ENCODE measurements at regions not wholly inside any gene's neighbourhood (a gene's known extent, or its start where the extent isn't known, plus 50 kb on each side); places are given as distances from the start of the nearest gene placed in this dataset.
A peak's percentile ranks its signal among the peaks of the same experiment; 100 is the strongest.

DNA sequence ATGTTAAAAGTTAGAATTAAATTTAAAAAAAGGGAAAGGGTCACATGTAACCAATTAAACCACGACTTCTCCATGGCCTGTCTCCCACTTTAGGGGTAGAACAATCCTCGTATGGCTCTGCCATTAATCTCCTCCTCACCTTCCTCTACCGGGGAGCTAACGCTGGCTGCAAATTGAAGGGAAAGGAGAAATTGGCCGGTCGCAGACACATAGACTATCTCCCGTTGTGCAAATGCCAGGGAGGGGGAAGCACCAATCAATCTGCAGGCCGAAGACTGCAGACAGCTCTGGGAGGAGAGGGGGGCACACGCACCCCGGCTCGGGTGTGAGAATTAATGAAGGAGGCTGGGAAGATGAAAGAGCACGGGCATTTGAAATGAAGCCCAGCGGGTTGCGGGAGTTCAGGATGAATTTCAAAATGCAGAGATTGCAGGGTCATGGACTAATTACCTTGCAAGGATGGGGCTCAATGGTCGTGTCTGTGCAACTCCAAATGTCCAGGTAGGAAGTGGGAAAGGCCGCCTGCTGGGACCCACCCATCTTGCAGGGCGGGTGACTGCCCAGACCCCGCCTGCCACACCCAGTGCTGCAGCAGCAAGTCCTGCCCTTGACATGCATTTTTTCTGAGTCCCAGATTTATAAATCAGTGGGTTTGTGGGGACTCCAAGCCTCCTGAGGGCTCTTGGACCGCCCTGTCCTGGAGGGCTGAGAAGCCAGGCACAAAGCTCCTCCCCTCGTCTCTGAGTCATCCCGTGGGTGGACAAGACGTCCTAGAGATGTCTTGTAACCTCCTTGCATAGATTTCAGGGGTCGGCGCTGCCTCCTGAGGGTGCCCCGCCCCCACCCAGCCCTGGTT, 534.2 kb downstream of the TBC1D22A start:
- Histone ChIP-seq H3K4me1 (no peaks in the 10 kb centered on the region), H3K36me3 (ENCODE audit: insufficient read depth in 1 of 2, low read depth in 1 of 2) (no peaks in the 10 kb centered on the region), H3K9me3 (no peaks in the 10 kb centered on the region), H3K27ac (no peak overlapping the region), H3K27me3 (ENCODE audit: insufficient read depth in 3 of 3, low read length in 2 of 3) (peaks cover 0 to 4% (median 3%) of the 10 kb centered on the region in 3 donors), H3K4me3 (no peak overlapping the region)
- no peak for DNase-seq
- no peak for ATAC-seq
- intact Hi-C loops (cut with DNase I): no loop called here
- WGBS, 3 donors: 50 to 67% (median 61%) methylated on average over 25 of the region's 25 CpGs
- TF ChIP-seq, protein P1, sequence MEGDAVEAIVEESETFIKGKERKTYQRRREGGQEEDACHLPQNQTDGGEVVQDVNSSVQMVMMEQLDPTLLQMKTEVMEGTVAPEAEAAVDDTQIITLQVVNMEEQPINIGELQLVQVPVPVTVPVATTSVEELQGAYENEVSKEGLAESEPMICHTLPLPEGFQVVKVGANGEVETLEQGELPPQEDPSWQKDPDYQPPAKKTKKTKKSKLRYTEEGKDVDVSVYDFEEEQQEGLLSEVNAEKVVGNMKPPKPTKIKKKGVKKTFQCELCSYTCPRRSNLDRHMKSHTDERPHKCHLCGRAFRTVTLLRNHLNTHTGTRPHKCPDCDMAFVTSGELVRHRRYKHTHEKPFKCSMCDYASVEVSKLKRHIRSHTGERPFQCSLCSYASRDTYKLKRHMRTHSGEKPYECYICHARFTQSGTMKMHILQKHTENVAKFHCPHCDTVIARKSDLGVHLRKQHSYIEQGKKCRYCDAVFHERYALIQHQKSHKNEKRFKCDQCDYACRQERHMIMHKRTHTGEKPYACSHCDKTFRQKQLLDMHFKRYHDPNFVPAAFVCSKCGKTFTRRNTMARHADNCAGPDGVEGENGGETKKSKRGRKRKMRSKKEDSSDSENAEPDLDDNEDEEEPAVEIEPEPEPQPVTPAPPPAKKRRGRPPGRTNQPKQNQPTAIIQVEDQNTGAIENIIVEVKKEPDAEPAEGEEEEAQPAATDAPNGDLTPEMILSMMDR (IDR thresholded peaks at IDR 0.05): no peak

DNA sequence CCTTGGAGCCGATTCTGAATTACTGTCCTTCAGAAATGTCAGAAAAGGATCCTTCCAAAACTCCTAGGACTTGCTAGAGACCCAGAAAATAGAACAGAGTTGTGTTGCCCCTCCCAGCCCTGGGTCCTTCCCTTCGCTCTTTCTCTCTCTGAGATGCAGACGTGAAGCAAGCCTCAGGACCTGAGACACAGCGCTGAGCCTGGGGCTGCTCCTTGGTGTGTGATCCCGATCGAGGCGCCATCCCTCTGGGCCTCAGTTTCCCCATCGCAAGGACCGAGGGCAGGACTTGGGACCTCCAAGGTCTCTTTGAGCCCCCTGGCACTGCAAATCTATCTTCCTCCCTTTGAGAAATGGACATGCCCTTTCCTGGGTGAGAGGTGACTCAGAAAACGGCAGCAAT, 533.5 kb downstream of the TBC1D22A start:
- DNase-seq (no peak), ATAC-seq (no peak)
- no peak overlapping the region for H3K27ac ChIP-seq
- H3K4me1 ChIP-seq: no peaks in the 10 kb centered on the region
- intact Hi-C loops (cut with DNase I): no loop called here
- H3K27me3 ChIP-seq (ENCODE audit: insufficient read depth in 3 of 3, low read length in 2 of 3): peaks cover 0 to 4% (median 3%) of the 10 kb centered on the region in 3 donors
- no peaks in the 10 kb centered on the region for H3K9me3 ChIP-seq
- WGBS, 3 donors: 78 to 85% (median 80%) methylated on average over 10 of the region's 10 CpGs
- H3K36me3 ChIP-seq (ENCODE audit: insufficient read depth in 1 of 2, low read depth in 1 of 2): no peaks in the 10 kb centered on the region
- TF ChIP-seq, protein P1 (IDR thresholded peaks at IDR 0.05): no peak
- H3K4me3 ChIP-seq: no peak overlapping the region

DNA sequence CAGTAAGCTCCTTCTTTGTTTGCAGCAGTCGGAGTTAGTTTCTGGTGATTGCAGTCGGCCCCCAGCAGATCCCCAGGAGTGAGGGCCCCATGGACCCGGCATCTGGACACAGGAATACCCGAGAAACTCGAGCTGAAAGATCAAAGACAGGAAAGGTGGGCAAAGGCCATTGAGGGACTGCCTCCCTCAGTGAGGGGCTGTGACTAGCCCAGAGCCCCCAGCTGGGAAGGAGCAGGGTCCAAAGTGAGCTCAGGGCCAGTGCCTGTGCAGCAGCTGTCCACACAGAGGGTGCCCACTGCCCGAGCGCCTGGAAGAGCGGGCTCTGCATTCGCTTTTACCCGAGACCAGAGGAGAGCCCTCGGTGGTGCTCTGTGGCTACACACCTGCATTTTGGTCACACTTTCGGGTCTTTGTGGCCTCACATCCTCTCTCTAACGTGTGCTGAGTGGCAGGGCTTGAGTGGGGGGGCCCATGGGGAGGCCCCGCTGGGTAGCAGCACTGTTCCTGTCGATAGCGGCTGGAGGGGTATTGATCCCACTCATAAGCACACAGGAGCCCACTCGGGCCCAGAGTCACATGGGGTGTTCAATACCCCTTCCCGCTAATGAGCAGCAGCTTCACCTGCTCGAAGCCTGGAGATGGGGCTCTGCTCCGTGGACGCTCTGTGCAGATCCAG, 532.9 kb downstream of the TBC1D22A start:
- Histone ChIP-seq H3K4me1 (no peaks in the 10 kb centered on the region), H3K27me3 (ENCODE audit: insufficient read depth in 3 of 3, low read length in 2 of 3) (peaks cover 0 to 4% (median 3%) of the 10 kb centered on the region in 3 donors), H3K9me3 (no peaks in the 10 kb centered on the region), H3K27ac (no peak overlapping the region), H3K4me3 (no peak overlapping the region), H3K36me3 (ENCODE audit: insufficient read depth in 1 of 2, low read depth in 1 of 2) (no peaks in the 10 kb centered on the region)
- 77 to 82% (median 80%) methylated on average over 21 of the region's 21 CpGs for whole genome bisulfite sequencing, 3 donors
- intact Hi-C loops (cut with DNase I): no loop called here
- DNase-seq (no peak), ATAC-seq (no peak)
- TF ChIP-seq, protein P1 (IDR thresholded peaks at IDR 0.05): no peak

DNA sequence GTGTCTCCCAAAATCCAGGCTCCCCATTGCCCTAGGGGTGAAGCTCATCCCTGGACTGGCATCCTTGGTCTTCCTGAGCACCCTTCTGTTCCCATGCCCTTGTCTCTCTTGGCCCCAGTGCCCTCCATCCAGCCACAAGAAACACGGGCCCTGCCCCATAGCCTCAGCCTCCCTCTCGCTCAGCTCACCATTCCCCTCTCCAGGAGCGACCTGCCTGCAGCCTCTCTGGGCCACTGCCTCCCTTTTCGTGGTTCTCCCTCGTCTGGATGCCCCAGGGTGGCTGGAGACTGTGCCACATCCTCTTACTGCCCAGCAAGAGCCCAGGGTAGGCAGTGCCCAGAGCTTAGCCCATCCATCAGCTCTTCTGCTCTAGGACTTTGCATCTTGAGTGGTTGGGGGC, 532.1 kb downstream of the TBC1D22A start:
- DNase-seq (peak in 1 of 2 donors; percentile 38), ATAC-seq (no peak)
- WGBS, 3 donors: 80 to 87% (median 85%) methylated on average over 5 of the region's 5 CpGs
- TF ChIP-seq, protein P1 (IDR thresholded peaks at IDR 0.05): no peak
- Histone ChIP-seq H3K27me3 (ENCODE audit: insufficient read depth in 3 of 3, low read length in 2 of 3) (peaks cover 0 to 4% (median 2%) of the 10 kb centered on the region in 3 donors), H3K27ac (no peak overlapping the region), H3K36me3 (ENCODE audit: insufficient read depth in 1 of 2, low read depth in 1 of 2) (no peaks in the 10 kb centered on the region), H3K4me1 (no peaks in the 10 kb centered on the region), H3K4me3 (no peak overlapping the region), H3K9me3 (no peaks in the 10 kb centered on the region)
- intact Hi-C loops (cut with DNase I): no loop called here

Measured in psoas muscle (tissue), 7 donors.